Choroid plexus epithelial cell (primary cell): ENCODE measurements at regions not wholly inside any gene's neighbourhood (a gene's known extent, or its start where the extent isn't known, plus 50 kb on each side); places are given as distances from the start of the nearest gene placed in this dataset.

Experiments used
- DNase-seq: peaks from one replicate; pipeline ENCODE4 v3.0.0-alpha.2; 2010; ENCODE audit warnings: low read depth
- H3K4me3 ChIP-seq: 2 replicates; pipeline ENCODE4 v1.5.1; 2011; ENCODE audit warnings: low read depth, mild to moderate bottlenecking, control low read depth, low read length, moderate library complexity
- CTCF ChIP-seq: conservative IDR thresholded peaks from 2 replicates; pipeline ENCODE4 v1.5.1; 2011; ENCODE audit warnings: low read depth, mild to moderate bottlenecking, control low read depth, inconsistent platforms, low read length, moderate library complexity

DNA sequence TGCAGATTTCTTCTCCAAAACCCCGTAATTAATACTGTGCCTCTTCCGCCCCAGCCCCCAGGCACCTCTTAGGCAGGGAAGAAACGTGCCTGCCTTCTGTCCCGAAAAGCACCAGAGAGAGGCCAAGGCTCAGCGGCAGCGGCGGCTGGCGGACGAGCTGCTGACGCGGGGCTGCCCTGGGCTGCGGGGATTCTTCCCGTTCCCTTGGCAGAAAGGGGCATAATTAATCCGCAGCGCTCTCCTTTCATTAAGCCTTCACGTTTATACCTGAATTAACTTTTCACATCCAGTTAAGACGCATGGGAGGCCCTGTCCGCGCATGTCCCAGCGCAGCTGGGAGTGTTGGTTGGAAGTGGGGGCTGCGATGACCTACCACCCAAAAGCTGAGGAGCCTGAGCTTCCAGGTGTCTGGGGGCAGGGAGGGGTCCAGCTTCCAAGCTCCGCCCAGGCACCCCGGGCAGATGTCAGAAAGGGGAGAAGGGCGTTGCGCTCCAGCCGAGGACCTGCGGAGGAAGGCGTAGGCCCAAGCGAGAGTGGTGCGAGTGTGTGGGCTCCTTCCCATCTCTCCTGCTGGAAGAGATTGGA, 167.4 kb upstream of the LRFN2 start:
- TF ChIP-seq CTCF, result no peak
- DNase-seq, result no peak
- no peak overlapping the region for H3K4me3 ChIP-seq

- no peak for TF ChIP-seq CTCF
- no peak for DNase-seq
- H3K4me3 ChIP-seq, result no peak overlapping the region
These were observed 166.7 kb upstream of the LRFN2 start for GRCh38 chr6:40753675-40754448.

DNA sequence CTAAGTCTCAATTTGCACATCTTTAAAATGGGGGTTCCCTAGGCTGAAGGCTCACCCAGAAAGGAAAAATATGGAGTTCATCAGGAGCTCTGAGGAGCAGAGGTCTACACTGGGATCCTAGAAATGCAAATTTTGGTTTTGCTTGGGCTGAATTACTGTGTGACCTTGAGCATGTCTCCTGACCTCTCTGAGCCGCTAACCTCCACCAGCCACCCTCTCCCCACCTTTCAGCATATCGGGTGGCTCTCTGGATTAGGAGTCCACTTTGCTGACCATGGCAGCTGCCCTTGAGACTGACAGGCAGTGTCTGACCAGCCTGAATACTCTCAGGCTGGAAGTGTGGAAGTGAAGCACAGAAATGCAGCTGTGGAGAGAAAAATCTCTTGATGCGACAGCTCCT, 165.9 kb upstream of the LRFN2 start:
- no peak for TF ChIP-seq CTCF
- H3K4me3 ChIP-seq, result no peak overlapping the region
- DNase-seq, result no peak

DNA sequence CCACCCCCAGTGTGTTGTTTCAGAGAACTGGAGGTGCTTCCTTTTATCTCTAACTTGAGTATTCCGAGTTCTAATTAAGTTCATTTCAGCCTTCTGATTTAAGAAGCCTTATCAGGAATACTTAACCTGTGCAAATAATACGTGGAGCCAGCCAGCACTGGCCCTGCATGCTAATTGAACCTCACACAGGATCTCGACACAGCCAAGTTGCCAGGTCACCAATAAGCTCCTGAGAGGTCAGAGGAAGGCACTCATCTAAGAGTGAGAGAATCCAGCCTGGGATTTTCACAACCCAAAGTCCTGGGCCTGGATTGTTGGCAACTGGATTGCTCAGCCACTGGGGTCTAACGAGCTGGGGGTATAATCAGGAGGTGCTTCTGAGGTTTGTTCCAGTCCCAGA, 157.7 kb upstream of the LRFN2 start:
- no peak for DNase-seq
- TF ChIP-seq CTCF, result no peak
- H3K4me3 ChIP-seq, result no peak overlapping the region

DNA sequence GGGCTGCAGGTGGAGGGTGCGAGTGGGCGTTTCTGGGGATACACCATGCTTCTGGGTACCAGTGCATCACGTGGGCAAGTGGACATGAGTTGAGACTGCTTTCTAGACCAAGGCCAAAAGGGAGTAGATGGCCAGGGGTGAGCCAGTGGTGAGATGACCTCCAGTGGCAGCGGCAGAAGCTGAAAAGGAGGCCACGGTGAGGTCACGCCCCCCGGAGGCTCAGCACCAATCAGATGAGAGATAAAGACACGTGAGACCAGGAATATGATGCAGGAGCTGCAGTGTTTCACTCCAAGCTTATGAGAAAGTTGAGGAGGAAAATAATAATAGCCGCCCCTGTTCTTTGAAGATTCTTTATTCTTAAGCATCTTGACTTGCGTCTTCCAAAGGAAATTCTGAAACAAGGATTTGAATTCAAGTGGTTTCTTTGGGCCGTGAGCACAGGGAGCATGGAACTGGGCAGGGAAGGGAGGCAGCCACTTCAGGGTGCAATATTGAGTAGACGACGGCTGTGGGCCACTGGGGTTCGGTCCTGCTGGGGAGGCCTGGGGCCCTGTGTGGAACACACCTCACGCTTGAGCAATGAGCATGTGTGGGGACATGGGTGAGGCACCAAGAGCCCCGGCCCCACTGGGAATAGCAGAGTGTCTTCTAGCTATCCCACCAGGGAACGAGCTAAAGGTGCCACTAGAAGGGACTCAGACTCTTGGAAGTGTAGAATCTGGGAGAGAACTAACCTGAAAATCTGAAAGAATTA, 156.7 kb upstream of the LRFN2 start:
- H3K4me3 ChIP-seq, result no peak overlapping the region
- DNase-seq, result no peak
- TF ChIP-seq CTCF, result no peak

- no peak overlapping the region for H3K4me3 ChIP-seq
- TF ChIP-seq CTCF, result no peak
- no peak for DNase-seq
These were observed 156.1 kb upstream of the LRFN2 start for GRCh38 chr6:40743226-40743625.
